Amygdala (tissue), 56 donors: ENCODE measurements at regions not wholly inside any gene's neighbourhood (a gene's known extent, or its start where the extent isn't known, plus 50 kb on each side); places are given as distances from the start of the nearest gene placed in this dataset.

Source experiments
- DNase-seq, 56 donors: peaks; one replicate each; lab custom pipeline; 2025; lab: John Stamatoyannopoulos, UW

DNA sequence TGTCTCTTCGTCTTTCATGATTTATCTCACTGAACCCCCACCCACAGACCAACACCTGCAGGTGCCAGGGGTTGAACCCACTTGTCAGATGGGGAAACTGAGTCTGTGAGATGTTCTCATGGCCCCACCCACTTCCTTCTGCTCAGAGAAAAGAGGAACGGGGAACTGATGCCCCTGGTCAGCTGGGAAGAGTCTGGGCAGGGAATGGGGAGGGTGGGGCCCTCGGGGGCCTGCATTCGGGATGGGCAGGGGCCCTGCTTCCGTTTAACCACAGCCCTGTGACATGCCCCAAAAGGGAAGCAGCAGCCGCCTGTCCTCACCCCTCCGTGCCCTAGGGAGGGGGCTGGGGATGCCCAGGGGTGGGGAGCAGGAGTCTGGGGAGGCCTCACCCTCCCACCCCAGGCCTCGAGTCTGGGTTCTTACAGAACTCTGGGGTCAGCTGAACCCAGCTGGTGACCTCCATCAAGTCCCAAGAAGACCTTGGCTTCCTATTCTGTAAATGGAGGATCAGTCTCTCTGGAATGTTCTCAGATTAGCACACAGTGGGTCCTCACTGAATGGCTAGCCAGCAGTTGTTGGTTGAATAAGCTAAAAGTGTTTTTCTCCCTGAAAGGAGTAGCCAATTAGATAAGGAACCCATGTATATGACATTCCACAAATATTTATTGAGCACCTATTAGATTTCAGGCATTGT lies 81.5 kb downstream of the CEBPB start:
- DNase-seq = peak in 14 of 56 donors; percentile 4 to 50 (median 22)

DNA sequence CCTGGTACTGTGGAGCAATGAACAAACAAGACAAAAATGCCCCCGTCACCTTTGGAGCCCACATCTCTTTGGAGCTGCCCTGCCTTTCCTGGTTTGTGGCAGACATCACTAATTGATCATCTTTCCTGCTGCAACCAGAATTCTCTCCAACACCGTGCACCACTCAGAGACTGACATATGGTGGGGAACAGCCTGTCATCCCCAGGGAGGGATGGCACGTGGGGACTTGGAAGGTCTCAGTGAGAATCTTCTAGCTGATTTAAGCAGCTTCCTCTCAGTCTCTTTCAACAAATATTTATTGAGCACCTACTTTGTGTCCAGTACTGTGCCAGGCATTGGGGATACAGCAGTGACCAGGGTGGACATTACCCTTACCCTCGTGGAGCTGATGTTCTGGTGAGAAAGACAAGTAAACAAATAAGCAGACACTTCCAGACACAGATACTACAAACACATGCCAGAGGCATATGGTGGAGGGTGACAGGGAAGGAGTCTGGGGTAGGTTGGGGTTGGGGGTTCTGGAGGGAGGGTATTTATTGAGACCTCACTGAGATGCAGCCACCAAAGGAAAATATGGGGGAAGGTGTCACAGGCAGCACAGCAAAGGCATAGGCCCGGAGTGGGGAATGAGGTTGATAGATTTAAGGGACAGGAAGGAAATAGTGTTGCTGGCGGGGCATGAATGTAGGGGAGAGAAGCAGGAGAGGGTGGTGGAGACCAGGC lies 82.3 kb downstream of the CEBPB start:
- DNase-seq = no peak

DNA sequence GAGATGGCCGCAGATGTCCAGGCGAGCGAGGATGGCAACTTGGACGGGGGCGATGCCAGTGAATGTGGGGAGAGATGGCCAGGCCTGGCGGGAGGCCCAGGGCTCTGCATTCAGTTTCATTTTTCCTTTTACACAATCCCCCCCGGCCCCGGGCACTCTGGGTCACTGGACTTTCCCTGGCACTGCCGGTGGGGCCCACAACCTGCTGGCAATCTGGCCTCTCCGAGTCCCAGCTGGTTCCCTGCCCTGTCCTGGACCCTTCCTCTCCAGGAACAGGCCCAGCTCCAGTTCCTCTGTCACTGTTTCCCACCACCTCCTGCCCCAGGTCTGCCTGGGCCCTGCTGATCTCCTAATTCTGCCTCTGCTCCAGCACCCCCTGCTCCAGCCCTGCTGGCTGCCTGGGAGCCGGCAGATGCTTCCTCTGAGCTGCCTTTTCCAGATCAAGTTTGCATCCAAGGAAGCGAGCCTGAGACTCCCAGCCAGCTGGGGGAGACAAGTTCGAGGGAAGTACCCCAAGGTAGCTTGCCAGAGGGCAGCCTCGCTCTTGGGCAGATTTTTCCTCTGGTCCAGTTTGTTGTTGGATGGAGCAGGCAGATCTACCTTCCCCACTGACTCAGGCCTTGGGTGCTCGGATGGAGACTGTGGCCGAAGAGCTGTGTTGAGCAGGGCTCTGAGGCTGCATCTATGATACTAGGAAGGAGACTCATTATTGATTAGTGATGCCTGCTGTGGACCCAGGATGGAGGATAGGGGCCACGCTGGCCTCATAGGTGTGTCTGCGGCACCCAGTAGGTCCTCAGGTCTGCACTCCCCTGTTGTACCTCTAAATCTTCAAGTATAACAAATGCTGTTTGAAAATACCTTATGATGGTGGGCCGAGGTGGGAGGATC lies 83.2 kb downstream of the CEBPB start:
- DNase-seq = peak in 21 of 56 donors; percentile 15 to 65 (median 32)

DNA sequence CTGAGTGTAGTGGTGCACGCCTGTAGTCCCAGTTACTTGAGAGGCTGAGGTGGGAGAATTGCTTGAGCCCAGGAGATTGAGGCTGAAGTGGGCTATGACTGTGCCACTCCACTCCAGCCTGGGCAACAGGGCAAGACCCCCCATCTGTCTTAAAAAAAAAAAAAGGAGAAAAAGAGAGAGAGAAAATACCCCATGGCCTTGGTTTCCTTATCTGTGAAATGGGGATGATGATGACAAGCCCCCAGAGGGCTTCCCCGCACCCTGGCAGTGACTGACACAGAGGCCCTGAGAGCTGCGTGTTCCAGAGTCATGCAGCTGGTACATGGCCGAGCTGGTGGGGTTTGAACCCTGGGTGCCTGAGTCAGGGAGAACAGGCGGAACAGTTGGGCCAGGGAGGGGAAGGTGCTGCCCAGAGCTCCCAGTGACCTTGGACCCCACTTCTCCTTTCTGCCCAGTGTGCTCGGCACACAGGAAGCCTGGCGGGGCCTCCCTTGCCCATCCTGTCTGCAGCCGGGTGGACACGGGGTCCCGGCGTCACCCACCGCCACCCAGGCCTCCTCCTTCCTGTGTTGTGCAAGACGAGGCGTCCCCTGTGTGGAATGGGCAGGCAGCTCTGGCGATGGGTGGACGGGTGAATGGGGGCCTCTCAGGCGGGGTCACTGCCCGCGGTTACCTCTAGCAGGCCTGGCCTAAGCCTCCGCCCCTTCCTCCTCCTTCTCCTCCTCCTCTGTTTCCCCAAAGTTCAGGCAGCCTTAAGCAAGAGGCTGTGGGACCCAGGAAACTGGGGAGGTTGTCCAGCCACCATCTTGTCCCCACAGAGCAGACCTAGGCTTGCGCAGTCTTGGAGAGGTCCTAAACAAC lies 84.2 kb downstream of the CEBPB start:
- DNase-seq = peak in 47 of 56 donors; percentile 10 to 88 (median 44)

DNA sequence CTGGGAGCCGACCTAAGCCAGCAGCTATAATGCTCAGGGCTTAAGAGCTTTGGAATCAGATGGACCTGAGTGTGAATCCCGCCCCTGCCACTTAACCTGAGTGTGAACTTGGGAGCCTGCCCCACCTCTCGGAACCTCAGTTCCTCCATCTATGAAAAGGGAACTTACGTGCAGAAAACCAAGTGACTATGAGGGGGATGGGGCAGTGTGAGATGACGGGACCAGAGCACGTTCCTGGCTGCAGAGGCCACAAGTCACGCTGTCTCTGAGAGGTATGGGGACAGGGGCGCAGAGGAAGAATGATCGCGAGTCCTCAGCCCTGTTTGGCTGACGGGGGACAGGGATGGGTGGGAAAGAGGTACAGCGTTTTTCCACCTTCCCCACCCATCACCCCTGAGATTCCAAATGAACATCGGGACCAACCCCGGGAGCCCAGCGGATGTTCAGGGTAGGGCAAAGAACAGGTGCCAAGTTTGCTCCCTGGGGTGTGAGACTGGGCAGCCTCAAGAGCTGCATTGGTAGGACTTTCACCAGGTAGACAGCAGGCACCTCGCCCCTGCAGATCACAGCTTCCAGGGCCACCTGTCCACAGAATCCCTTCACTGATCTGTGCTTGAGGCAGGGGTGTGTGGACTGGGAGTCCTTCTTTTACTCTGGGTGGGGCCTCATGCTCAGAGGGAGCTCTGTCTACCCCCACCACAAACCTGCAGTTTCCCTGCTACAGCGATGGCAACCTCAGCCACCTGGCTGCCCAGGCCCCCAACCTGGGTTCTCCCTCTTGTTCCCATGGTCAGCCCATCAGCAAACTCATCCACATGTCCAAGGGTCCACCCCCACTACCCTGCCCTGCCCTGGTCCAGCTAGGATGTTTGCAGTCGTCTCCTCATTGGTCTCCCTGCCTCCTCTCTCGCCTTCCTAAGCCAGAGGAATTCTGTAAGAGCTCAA lies 85.8 kb downstream of the CEBPB start:
- peak in 1 of 56 donors; percentile 15 for DNase-seq

DNA sequence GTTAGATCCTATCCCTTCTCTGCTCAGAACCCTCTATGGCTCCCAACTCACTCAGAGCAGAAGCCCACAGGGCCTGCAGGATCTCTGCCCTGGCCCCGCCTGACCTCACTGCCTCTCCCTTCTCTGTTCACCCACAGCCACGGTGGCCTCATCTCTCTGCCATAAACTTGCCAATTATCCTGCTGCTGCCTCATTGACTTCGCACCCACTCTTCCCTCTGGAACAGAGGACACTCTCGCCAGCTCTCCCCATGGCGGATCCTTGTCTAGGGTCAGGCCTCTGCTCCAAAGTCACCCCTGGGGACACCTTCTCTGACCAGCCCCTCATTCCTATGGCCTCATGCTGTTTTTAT lies 86.4 kb downstream of the CEBPB start:
- no peak for DNase-seq

DNA sequence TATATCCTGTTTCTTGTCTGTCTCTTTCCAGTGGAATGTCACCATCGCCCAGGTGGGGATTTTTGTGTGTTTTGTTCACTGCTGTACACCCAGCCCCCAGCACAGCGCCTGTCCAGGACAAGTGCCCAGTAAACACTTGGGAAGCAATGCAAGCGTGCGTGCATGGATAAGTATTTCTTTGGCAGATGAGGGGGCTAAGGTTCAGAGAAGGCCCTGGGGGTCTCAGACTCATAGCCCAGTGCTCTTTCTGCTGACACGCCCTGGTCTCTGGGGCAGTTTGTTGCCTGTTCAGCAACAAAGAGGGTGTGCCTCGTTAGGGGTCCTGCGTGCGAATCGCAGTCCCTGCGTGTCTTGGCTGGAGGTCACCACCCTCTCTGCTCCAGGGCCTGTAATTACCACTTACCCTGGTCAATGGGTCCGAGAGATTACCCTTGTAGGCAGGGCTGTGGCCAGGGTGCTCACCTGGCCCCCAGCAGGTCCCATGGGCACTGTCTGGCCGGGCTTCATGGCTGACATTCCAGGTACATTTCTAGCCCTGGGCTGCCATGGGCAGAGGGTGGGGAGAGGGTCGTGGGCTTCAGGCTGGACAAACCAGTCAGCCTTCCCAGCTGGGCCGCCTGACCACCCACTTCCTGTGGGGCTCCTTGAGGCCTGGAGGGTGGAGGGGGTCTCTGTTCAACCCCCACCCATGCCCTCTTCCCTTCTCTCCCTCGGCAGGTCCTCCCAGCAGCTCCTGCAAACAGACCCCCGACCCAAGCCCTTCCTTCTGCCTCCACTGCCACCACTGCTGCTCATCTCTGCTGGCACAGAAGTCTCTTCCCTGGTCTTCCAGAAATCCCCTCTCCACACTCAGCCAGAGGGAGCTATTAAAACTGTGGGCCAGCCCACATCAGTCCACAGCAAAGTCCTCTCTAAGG lies 87.1 kb downstream of the CEBPB start:
- DNase-seq = no peak

DNA sequence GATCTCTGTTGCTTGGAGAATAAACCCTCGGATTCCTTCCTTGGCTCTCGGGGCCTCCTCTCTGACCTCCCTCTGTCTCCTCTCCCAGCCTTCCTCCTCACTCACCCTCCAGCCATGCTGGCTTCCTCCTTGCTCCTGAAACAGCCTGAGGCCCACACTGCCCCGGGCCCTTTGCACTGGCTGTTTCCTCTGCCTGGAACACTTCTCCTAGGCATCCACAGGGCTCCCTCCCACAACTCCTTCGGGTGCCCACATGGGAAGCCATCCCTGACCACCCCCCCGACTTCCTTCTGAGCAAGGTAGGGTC lies 87.7 kb downstream of the CEBPB start:
- no peak for DNase-seq

DNA sequence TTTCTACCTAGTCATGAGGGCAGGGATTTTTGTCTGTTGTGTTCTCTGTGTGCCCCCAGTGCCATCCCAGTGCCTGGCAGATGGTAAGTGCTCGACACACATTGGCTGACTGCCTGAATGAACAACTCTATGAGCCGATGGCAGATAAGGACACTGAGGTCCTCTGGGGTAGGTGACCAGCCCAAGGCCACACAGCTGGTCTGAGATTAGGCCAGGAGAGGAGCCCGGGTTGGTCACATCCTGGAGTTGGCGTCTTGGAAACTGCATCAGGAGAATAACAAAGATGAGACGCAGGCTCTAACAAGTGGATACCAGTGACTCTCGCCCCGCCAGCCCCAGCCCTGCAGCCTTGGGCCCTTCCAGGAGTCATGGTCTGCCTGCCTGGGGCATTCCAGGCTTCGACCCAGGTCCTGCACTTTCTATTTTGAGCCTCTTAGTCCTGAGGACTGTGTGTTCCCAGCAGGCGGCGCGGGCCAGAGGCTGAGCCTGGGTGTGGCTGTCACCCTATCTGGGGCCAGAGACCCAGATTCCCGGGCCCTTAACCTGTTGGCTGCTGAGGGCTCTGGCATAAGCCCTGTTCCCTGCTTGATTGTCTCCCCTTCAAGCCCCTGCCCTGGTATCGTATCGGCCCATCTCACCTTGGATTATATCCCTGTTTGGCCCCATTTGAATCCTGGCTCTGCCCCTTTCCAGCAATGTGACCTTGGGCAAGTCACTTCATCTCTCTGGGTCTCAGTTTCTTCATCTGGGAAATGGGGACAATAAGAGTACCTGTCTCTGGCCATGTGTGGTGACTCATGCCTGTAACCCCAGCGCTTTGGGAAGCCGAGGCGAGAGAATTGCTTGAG lies 88.3 kb downstream of the CEBPB start:
- DNase-seq = no peak

DNA sequence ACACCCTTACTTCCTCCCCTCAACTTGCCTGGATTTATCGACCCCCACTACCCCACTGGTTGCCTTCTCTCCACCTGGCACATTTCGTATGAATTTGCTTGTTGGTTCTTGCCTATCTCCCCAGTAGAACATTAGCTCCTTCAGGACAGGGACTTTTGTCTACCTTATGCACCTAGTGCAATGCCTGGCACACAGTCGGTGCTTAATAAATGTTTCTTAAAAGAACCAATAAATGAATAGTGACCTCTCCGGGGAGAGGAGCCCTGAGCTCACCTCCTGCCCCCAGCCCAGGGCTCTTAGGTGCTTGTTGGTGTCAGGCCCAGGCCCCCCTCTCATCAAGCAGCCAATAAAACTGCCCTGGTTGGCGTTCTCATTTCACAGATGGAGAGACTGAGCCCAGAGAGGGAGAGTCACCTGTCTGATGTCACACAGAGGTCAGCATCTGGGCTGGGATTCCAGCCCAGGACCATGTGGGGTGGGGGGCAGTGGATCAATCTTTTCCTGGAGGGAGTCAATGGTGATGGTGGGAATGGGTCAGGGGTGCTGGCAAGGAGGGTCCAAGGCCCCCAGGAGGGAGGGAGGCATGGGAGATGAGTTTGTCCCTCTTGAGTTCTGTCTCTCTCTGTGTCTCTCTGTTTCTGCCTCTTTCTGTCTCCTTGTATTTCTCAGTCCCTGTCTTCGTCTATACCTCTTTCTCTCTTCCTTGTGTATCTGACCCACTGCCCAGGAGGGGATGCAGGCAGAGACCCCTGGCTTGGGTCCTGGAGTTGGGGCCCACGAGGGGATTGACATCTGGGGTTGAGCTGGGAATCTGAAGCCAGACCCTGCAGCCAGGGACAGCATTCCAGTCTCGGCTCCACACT lies 89.6 kb downstream of the CEBPB start:
- DNase-seq = no peak

DNA sequence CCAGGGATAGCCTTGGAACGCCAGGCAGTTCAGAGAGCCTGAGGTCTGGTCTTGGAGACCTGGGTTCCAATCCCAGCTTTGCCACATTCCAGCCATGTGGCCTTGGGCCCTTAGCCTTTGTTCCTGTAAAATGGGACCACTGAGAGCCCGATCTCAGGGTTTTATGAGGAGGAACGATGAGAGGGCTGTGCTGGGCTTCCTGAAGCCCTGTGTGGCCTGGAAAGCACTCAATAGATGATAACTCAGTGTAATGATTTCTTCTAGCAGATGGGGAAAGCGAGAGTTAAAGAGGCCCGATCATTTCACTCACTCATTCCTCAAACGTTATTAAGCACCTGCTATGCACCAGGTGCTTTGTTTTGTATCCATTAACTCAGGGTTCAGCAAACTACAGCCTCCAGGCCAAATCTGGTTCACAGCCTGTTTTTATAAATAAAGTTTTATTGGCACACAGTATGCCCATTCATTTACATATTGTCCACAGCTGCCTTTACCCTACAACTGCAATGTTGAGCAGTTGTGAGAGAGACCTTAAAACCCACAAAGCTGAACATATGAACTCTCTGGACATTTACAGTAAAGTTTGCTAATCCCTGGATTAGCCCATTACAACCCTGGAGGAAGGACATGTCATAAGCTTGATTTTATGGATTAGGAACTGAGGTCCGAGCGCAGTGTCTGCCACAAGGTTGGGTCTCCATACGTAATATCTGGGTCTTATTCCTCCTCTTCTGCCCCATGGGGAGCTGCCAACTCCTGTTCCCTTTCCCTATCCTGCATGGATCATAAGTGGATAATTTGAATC lies 90.4 kb downstream of the CEBPB start:
- DNase-seq = no peak

DNA sequence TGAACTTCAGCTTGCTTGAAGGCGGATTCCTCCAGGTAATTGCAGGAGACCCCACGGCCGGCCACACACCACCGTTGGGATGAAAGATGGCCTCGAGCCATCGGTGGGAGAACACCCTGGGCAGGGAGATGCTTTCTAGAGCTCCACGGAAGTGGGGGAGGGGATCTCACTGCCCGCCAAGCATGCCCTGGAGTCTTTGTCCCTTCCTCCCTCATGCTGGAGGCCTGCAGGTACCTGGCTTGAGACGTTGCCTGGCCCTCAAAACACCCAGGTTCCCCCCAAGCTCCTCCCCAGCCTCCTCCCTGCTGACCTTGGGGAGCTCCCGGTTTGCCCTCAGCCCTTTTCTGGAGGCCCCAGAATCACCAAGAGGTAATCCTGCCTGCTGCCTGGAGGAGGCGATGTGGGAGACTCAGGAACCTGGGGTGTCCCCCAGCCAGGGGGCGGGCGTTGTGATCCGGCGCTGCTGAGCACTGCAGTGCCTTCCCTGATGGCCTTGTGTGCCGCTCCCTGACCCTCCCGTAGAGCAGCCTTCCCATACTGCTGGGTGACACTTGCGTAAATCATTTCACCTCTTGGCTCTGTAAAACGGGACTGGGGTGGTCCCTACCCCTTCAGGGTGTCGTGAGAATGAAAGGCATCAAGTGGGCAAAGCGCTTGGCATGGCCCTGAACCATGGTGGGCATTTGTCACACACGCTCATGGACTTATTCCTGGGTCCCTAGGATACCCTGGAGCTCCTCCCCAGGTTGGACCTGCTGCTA lies 91.4 kb downstream of the CEBPB start:
- no peak for DNase-seq

DNA sequence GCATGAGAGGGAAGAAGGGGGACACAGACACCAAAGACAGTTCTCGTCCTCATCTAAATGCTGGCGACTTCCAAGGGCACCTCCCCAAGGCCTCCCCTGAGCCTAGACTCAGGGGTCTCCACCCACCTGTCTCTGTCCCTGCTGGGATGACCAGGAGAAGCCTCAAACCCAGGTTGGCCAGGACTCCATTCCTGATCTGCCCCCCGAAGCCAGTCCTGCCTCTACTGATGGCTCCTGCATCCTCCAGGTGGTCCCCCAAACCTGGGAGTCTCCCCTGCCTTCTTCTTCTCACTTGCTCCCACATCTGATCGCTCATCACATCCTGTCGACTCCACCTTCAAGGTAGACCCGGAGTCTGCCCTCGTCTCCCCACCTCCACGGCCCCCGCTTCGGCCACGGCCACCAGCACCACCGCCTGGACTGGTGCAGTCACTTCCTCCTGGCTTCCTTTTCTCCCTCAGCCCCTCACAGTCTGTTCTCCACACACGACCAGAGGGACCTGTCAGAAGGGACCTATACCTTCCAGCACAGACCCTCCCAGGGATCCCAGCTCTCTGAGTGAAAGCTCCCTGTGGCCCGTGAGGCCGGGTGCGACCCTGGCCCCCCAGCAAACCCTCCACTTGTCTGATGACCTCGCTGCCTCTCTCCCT lies 92.1 kb downstream of the CEBPB start:
- DNase-seq = no peak

DNA sequence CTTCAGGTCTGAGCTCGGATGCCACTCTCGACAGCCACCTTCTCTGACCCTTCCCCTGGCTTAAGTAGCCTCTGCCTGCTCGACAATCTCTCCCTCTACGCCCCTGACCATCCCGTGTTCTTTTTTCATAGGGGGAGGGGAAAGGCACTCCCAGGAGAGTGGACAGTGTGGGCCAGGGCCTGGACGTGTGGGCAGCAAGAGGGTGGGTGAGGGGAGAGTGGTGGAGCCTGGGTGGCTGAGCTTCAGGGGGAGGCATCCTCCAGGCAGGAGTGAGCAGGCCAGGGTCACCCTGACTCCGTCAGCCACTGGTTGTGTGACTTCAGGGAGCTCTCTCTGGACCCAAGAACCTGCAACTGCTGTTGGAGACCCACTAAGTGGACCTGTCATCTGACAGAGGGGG lies 92.7 kb downstream of the CEBPB start:
- DNase-seq = no peak
